Liver (tissue), 3 donors: ENCODE measurements at regions not wholly inside any gene's neighbourhood (a gene's known extent, or its start where the extent isn't known, plus 50 kb on each side); places are given as distances from the start of the nearest gene placed in this dataset.

Experiments
- ATF3 ChIP-seq: IDR thresholded peaks from 2 replicates; pipeline ENCODE4 v1.6.1; 2016; ENCODE audit warnings: antibody characterized with exemption
- HNF4G ChIP-seq: IDR thresholded peaks from 2 replicates; pipeline ENCODE4 v1.6.1; 2016; ENCODE audit warnings: antibody characterized with exemption
- MAX ChIP-seq: IDR thresholded peaks from 2 replicates; pipeline ENCODE4 v1.6.1; 2016; ENCODE audit warnings: antibody characterized with exemption
- NR2F2 ChIP-seq: IDR thresholded peaks from 2 replicates; pipeline ENCODE4 v1.6.1; 2016; ENCODE audit warnings: antibody characterized with exemption
- RAD21 ChIP-seq, 2 donors: IDR thresholded peaks; 2 replicates each; pipeline ENCODE4 v1.6.1; 2016; ENCODE audit warnings: antibody characterized with exemption in 2 of 2, mild to moderate bottlenecking in 2 of 2
- RXRA ChIP-seq, 2 donors: IDR thresholded peaks; 2 replicates each; pipeline ENCODE4 v1.6.1; 2017 to 2018; ENCODE audit warnings: antibody characterized with exemption in 2 of 2, mild to moderate bottlenecking in 1 of 2
- SP1 ChIP-seq: IDR thresholded peaks from 2 replicates; pipeline ENCODE4 v1.6.1; 2018; ENCODE audit warnings: antibody characterized with exemption, mild to moderate bottlenecking
- YY1 ChIP-seq: IDR thresholded peaks from 2 replicates; pipeline ENCODE4 v1.6.1; 2016; ENCODE audit warnings: antibody characterized with exemption, mild to moderate bottlenecking
- TF ChIP-seq, protein P1 (sequence below): fragments of 150-350 bp; IDR thresholded peaks from 2 replicates; pipeline ENCODE4 v1.5.1; 2017; ENCODE audit warnings: improper control_type of control experiment, low read depth, low read length; ENCODE audit not compliant: missing input control
- TF ChIP-seq, protein P2 (sequence below): IDR thresholded peaks from 2 replicates; pipeline ENCODE4 v1.6.1; 2016; ENCODE audit warnings: antibody characterized with exemption, mild to moderate bottlenecking
- TF ChIP-seq, protein P3 (sequence below): IDR thresholded peaks from 2 replicates; pipeline ENCODE4 v1.6.1; 2016; ENCODE audit warnings: antibody characterized with exemption
- donor health status: healthy.
- donor health status: healthy.

- no peak for TF ChIP-seq SP1
- TF ChIP-seq, protein P1, sequence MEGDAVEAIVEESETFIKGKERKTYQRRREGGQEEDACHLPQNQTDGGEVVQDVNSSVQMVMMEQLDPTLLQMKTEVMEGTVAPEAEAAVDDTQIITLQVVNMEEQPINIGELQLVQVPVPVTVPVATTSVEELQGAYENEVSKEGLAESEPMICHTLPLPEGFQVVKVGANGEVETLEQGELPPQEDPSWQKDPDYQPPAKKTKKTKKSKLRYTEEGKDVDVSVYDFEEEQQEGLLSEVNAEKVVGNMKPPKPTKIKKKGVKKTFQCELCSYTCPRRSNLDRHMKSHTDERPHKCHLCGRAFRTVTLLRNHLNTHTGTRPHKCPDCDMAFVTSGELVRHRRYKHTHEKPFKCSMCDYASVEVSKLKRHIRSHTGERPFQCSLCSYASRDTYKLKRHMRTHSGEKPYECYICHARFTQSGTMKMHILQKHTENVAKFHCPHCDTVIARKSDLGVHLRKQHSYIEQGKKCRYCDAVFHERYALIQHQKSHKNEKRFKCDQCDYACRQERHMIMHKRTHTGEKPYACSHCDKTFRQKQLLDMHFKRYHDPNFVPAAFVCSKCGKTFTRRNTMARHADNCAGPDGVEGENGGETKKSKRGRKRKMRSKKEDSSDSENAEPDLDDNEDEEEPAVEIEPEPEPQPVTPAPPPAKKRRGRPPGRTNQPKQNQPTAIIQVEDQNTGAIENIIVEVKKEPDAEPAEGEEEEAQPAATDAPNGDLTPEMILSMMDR, result no peak
- TF ChIP-seq RAD21 (IDR thresholded peaks at IDR 0.05), result no peak
- no peak for TF ChIP-seq MAX
- TF ChIP-seq, protein P2, sequence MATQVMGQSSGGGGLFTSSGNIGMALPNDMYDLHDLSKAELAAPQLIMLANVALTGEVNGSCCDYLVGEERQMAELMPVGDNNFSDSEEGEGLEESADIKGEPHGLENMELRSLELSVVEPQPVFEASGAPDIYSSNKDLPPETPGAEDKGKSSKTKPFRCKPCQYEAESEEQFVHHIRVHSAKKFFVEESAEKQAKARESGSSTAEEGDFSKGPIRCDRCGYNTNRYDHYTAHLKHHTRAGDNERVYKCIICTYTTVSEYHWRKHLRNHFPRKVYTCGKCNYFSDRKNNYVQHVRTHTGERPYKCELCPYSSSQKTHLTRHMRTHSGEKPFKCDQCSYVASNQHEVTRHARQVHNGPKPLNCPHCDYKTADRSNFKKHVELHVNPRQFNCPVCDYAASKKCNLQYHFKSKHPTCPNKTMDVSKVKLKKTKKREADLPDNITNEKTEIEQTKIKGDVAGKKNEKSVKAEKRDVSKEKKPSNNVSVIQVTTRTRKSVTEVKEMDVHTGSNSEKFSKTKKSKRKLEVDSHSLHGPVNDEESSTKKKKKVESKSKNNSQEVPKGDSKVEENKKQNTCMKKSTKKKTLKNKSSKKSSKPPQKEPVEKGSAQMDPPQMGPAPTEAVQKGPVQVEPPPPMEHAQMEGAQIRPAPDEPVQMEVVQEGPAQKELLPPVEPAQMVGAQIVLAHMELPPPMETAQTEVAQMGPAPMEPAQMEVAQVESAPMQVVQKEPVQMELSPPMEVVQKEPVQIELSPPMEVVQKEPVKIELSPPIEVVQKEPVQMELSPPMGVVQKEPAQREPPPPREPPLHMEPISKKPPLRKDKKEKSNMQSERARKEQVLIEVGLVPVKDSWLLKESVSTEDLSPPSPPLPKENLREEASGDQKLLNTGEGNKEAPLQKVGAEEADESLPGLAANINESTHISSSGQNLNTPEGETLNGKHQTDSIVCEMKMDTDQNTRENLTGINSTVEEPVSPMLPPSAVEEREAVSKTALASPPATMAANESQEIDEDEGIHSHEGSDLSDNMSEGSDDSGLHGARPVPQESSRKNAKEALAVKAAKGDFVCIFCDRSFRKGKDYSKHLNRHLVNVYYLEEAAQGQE, result no peak
- no peak for TF ChIP-seq RXRA (IDR thresholded peaks at IDR 0.05)
- no peak for TF ChIP-seq HNF4G
- TF ChIP-seq, protein P3, sequence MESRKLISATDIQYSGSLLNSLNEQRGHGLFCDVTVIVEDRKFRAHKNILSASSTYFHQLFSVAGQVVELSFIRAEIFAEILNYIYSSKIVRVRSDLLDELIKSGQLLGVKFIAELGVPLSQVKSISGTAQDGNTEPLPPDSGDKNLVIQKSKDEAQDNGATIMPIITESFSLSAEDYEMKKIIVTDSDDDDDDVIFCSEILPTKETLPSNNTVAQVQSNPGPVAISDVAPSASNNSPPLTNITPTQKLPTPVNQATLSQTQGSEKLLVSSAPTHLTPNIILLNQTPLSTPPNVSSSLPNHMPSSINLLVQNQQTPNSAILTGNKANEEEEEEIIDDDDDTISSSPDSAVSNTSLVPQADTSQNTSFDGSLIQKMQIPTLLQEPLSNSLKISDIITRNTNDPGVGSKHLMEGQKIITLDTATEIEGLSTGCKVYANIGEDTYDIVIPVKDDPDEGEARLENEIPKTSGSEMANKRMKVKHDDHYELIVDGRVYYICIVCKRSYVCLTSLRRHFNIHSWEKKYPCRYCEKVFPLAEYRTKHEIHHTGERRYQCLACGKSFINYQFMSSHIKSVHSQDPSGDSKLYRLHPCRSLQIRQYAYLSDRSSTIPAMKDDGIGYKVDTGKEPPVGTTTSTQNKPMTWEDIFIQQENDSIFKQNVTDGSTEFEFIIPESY, result no peak
- TF ChIP-seq YY1, result no peak
- no peak for TF ChIP-seq ATF3
- no peak for TF ChIP-seq NR2F2
Measured at GRCh38 chr10:65176994-65177393, 1655.8 kb downstream of the REEP3 start.
